CD14-positive monocyte (primary cell): ENCODE measurements at regions not wholly inside any gene's neighbourhood (a gene's known extent, or its start where the extent isn't known, plus 50 kb on each side); places are given as distances from the start of the nearest gene placed in this dataset.

Source experiments
- DNase-seq, 3 donors: peaks; one replicate each; pipeline ENCODE4 v3.0.0-alpha.2; 2011 to 2022
- H2AFZ ChIP-seq: 2 replicates; pipeline ENCODE4 v1.6.0; 2012; ENCODE audit warnings: mild to moderate bottlenecking, low read depth, low read length, inconsistent platforms; ENCODE audit not compliant: insufficient read depth, poor library complexity, severe bottlenecking
- H3K27ac ChIP-seq, 2 donors: 1 replicate in 1 of 2; 2 replicates in 1 of 2; pipeline ENCODE4 v1.5.1; 2012 to 2013; ENCODE audit warnings: low read length in 2 of 2, control low read depth in 1 of 2, inconsistent platforms in 1 of 2, low read depth in 1 of 2, mild to moderate bottlenecking in 1 of 2
- H3K27me3 ChIP-seq, 2 donors: one replicate each; pipeline versions ENCODE4 v1.6.0 to v1.6.1; 2011 to 2013; ENCODE audit warnings: low read length in 2 of 2; ENCODE audit not compliant: control insufficient read depth in 2 of 2, insufficient read depth in 2 of 2
- H3K36me3 ChIP-seq, 2 donors: replicated peaks in 1 of 2; 1 replicate in 1 of 2; 2 replicates in 1 of 2; pipeline versions ENCODE4 v1.5.1 to v1.6.1; 2012 to 2013; ENCODE audit warnings: low read length in 2 of 2, control low read depth in 1 of 2, inconsistent platforms in 1 of 2, mild to moderate bottlenecking in 1 of 2; ENCODE audit not compliant: insufficient read depth in 2 of 2, control insufficient read depth in 1 of 2
- H3K4me1 ChIP-seq, 2 donors: 1 replicate in 1 of 2; 2 replicates in 1 of 2; pipeline versions ENCODE4 v1.5.1 to v1.6.1; 2012 to 2013; ENCODE audit warnings: low read length in 2 of 2, control low read depth in 1 of 2, inconsistent platforms in 1 of 2, mild to moderate bottlenecking in 1 of 2, moderate library complexity in 1 of 2; ENCODE audit not compliant: insufficient read depth in 2 of 2, control insufficient read depth in 1 of 2
- H3K4me2 ChIP-seq: replicated peaks from 2 replicates; pipeline ENCODE3; 2012; ENCODE audit warnings: low read length, moderate library complexity, mild to moderate bottlenecking; ENCODE audit not compliant: poor library complexity, severe bottlenecking; ENCODE audit errors: extremely low read depth
- H3K4me3 ChIP-seq, 3 experiments: fragments of 200-600 bp in 1 of 3; sonication (generic) in 1 of 3; replicated peaks in 1 of 3; 1 replicate in 2 of 3; 2 replicates in 1 of 3; pipeline ENCODE4 v1.5.1; 2011 to 2013; ENCODE audit warnings: low read length in 3 of 3, mild to moderate bottlenecking in 3 of 3, control low read depth in 2 of 3, low read depth in 2 of 3, inconsistent platforms in 1 of 3, moderate library complexity in 1 of 3
- H3K79me2 ChIP-seq: 2 replicates; pipeline ENCODE4 v1.6.0; 2012; ENCODE audit warnings: mild to moderate bottlenecking, control low read depth, inconsistent platforms, low read length, moderate library complexity; ENCODE audit not compliant: insufficient read depth
- H3K9ac ChIP-seq: 2 replicates; pipeline ENCODE4 v1.6.0; 2017; ENCODE audit warnings: low read length, mild to moderate bottlenecking; ENCODE audit not compliant: insufficient read depth, poor library complexity, severe bottlenecking
- H3K9me3 ChIP-seq, 2 donors: replicated peaks in 1 of 2; 1 replicate in 1 of 2; 2 replicates in 1 of 2; pipeline versions ENCODE4 v1.5.1 to v1.6.1; 2012 to 2013; ENCODE audit warnings: low read length in 2 of 2, control low read depth in 1 of 2; ENCODE audit not compliant: control insufficient read depth in 1 of 2, insufficient read depth in 1 of 2
- H4K20me1 ChIP-seq: 2 replicates; pipeline ENCODE4 v1.6.0; 2012; ENCODE audit warnings: mild to moderate bottlenecking, low read length, control low read depth, moderate library complexity; ENCODE audit not compliant: insufficient read depth
- H3K27ac Mint-ChIP-seq, 7 donors: one replicate each; pipeline ENCODE4 v1.8.0; 2020; ENCODE audit warnings: mild to moderate bottlenecking in 7 of 7, mixed read lengths in 7 of 7, moderate library complexity in 6 of 7, inconsistent platforms in 2 of 7
- H3K27me3 Mint-ChIP-seq, 3 donors: one replicate each; pipeline ENCODE4 v1.8.0; 2021 to 2022; ENCODE audit warnings: low read depth in 3 of 3, mild to moderate bottlenecking in 3 of 3, mixed read lengths in 3 of 3, moderate library complexity in 3 of 3, inconsistent platforms in 1 of 3
- H3K36me3 Mint-ChIP-seq, 2 donors: one replicate each; pipeline ENCODE4 v1.8.0; 2020; ENCODE audit warnings: mixed read lengths in 2 of 2, inconsistent platforms in 1 of 2, mild to moderate bottlenecking in 1 of 2
- H3K4me1 Mint-ChIP-seq: one replicate; pipeline ENCODE4 v1.8.0; 2020; ENCODE audit warnings: mild to moderate bottlenecking, mixed read lengths
- H3K4me3 Mint-ChIP-seq, 2 donors: one replicate each; pipeline ENCODE4 v1.8.0; 2020; ENCODE audit warnings: mild to moderate bottlenecking in 2 of 2, mixed read lengths in 2 of 2, moderate library complexity in 1 of 2
- H3K9me3 Mint-ChIP-seq, 7 donors: one replicate each; pipeline ENCODE4 v1.8.0; 2020 to 2022; ENCODE audit warnings: mixed read lengths in 7 of 7, mild to moderate bottlenecking in 6 of 7, moderate library complexity in 6 of 7, inconsistent platforms in 2 of 7
- WGBS: methylation state at CpG from one replicate; pipeline ENCODE4 v1.1.5; 2013; ENCODE audit warnings: missing lambda C conversion rate; ENCODE audit not compliant: insufficient coverage; 5-methylcytosine and 5-hydroxymethylcytosine counted together
- intact Hi-C, 2 donors: fragments of 100-400 bp; cut with micrococcal nuclease; formaldehyde crosslinking; loops; one replicate each; pipeline versions ENCODE4 v1.15.0 to v1.15.1; 2023
- TF ChIP-seq, protein P1 (sequence below): fragments of 200-600 bp; IDR thresholded peaks from one replicate; pipeline ENCODE4 v1.8.0; 2022; ENCODE audit warnings: antibody characterized with exemption, mild to moderate bottlenecking

DNA sequence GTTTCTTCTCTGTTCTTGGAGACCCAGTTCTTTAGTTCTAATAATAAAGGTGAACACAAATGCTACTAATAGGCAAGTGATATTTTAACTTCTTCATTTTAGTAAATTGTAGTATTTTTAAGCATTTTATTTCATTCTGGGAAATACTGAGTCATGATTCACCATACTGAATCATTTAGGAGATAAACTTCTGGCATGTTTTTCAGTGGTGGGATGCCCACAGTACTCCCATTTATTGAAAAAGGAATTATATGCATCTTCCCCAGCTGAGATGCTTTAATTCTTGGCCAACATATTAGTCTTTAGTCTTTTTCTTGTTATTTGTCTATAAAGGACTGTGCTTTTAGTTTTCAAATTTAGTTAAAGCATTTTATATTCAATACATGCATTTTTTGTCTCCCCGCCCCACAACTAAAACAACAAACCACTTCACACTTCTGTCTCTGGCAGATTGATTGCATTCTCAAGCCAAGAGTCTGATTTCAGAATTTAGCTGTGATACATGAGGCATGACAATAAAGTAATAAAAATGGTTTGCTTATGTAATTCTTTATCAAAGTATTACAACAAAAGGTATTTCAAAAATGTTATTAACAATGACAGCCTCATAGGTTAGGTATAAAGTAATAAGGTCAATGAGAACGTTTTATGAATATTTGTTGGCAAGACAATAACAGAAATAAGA is 125.2 kb upstream of the CDH18 start:
- no peak overlapping the region for H3K4me3 ChIP-seq
- no peak for DNase-seq
- H3K9me3 ChIP-seq = peaks cover 0 to 6% of the 10 kb centered on the region in 2 donors
- H3K27me3 Mint-ChIP-seq = no peaks in the 10 kb centered on the region
- no peaks in the 10 kb centered on the region for H4K20me1 ChIP-seq
- H3K9ac ChIP-seq = no peak overlapping the region
- H3K36me3 Mint-ChIP-seq = no peaks in the 10 kb centered on the region
- no peaks in the 10 kb centered on the region for H3K27me3 ChIP-seq
- H3K4me3 Mint-ChIP-seq = no peak overlapping the region
- H3K27ac Mint-ChIP-seq = no peak overlapping the region
- TF ChIP-seq, protein P1, sequence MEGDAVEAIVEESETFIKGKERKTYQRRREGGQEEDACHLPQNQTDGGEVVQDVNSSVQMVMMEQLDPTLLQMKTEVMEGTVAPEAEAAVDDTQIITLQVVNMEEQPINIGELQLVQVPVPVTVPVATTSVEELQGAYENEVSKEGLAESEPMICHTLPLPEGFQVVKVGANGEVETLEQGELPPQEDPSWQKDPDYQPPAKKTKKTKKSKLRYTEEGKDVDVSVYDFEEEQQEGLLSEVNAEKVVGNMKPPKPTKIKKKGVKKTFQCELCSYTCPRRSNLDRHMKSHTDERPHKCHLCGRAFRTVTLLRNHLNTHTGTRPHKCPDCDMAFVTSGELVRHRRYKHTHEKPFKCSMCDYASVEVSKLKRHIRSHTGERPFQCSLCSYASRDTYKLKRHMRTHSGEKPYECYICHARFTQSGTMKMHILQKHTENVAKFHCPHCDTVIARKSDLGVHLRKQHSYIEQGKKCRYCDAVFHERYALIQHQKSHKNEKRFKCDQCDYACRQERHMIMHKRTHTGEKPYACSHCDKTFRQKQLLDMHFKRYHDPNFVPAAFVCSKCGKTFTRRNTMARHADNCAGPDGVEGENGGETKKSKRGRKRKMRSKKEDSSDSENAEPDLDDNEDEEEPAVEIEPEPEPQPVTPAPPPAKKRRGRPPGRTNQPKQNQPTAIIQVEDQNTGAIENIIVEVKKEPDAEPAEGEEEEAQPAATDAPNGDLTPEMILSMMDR = no peak
- no peak overlapping the region for H3K27ac ChIP-seq
- no peak overlapping the region for H2AFZ ChIP-seq
- H3K4me1 ChIP-seq = no peaks in the 10 kb centered on the region
- H3K36me3 ChIP-seq = no peaks in the 10 kb centered on the region
- no peak overlapping the region for H3K4me2 ChIP-seq
- H3K4me1 Mint-ChIP-seq = no peaks in the 10 kb centered on the region
- H3K79me2 ChIP-seq = no peaks in the 10 kb centered on the region
- peaks cover 0 to 7% (median 2%) of the 10 kb centered on the region in 7 donors for H3K9me3 Mint-ChIP-seq
- intact Hi-C loops = no loop called here
- no CpG with 5 or more reads among the region's 2 CpGs for WGBS

DNA sequence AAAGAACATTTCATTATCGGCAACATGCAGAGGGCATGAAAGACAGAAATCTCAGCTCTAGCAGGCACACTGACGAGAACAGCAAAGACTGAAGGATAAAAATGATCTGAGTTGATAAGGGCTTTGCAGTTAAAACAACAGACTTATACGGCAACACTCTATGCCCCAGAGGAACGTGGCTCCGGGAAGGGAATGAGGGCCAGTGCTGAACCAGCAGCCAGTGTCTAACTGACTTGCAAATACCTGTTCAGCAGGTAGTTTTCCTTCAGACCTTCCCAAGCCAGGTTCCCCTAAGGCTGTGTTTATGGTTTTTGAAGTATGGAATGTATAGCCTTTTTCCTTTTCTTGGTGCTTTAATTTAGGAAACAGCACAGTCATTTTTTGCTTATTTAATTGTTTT is 121.3 kb upstream of the CDH18 start:
- Histone ChIP-seq H3K4me3 (no peak overlapping the region), H3K9me3 (peaks cover 0 to 10% of the 10 kb centered on the region in 2 donors), H3K36me3 (no peaks in the 10 kb centered on the region), H3K4me1 (no peaks in the 10 kb centered on the region), H4K20me1 (no peaks in the 10 kb centered on the region), H3K79me2 (no peaks in the 10 kb centered on the region), H3K9ac (no peak overlapping the region), H2AFZ (no peak overlapping the region), H3K27ac (no peak overlapping the region), H3K4me2 (no peak overlapping the region), H3K27me3 (no peaks in the 10 kb centered on the region)
- Mint-ChIP-seq H3K27ac (no peak overlapping the region), H3K4me3 (no peak overlapping the region), H3K27me3 (peaks cover 0 to 3% (median 0%) of the 10 kb centered on the region in 3 donors), H3K36me3 (no peaks in the 10 kb centered on the region), H3K4me1 (no peaks in the 10 kb centered on the region), H3K9me3 (peaks cover 0 to 12% (median 6%) of the 10 kb centered on the region in 7 donors)
- 95% methylated on average over 4 of the region's 5 CpGs for WGBS
- TF ChIP-seq, protein P1 = no peak
- no peak for DNase-seq
- intact Hi-C loops = no loop called here
